Body of pancreas (tissue), 4 donors: ENCODE measurements at regions not wholly inside any gene's neighbourhood (a gene's known extent, or its start where the extent isn't known, plus 50 kb on each side); places are given as distances from the start of the nearest gene placed in this dataset.

ENCODE experiments used
- POLR2A ChIP-seq, 3 donors: fragments of 450-650 bp; IDR thresholded peaks; one replicate each; pipeline ENCODE4 v1.6.1; 2016; ENCODE audit warnings: antibody characterized with exemption in 3 of 3, mild to moderate bottlenecking in 2 of 3
- TF ChIP-seq, protein P1 (sequence below), 7 experiments: fragments of 450-650 bp in 4 of 7; fragments of 200-600 bp in 3 of 7; sonication (generic) in 3 of 7; IDR thresholded peaks; one replicate each; pipeline ENCODE4 v1.5.1; 2016 to 2019; ENCODE audit warnings: antibody characterized with exemption in 7 of 7

DNA sequence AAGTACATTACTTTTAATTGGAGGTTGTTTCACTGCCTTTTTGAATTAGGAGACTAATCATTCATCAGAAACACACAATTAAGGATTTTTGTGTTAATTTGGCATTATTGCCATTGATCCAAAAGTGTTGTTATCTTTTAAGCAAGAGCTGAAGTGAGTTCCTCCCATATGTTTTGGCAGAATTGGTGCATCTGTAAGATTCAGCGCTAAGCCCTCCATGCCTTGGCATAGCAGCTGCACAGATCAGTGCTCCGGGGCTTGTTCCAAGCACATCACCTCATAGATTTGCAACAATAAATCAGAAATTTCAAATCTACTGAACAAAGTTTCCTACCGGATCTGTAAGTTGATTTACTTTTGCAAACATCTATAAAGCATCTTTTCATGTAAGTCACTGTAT lies 106.8 kb upstream of the PHACTR1 start:
- TF ChIP-seq, protein P1, sequence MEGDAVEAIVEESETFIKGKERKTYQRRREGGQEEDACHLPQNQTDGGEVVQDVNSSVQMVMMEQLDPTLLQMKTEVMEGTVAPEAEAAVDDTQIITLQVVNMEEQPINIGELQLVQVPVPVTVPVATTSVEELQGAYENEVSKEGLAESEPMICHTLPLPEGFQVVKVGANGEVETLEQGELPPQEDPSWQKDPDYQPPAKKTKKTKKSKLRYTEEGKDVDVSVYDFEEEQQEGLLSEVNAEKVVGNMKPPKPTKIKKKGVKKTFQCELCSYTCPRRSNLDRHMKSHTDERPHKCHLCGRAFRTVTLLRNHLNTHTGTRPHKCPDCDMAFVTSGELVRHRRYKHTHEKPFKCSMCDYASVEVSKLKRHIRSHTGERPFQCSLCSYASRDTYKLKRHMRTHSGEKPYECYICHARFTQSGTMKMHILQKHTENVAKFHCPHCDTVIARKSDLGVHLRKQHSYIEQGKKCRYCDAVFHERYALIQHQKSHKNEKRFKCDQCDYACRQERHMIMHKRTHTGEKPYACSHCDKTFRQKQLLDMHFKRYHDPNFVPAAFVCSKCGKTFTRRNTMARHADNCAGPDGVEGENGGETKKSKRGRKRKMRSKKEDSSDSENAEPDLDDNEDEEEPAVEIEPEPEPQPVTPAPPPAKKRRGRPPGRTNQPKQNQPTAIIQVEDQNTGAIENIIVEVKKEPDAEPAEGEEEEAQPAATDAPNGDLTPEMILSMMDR (IDR thresholded peaks at IDR 0.05) = no peak
- TF ChIP-seq POLR2A (IDR thresholded peaks at IDR 0.05) = no peak
